ENCODE measurements at regions not wholly inside any gene's neighbourhood (a gene's known extent, or its start where the extent isn't known, plus 50 kb on each side); places are given as distances from the start of the nearest gene placed in this dataset.

- H3K27ac Mint-ChIP-seq = no peak overlapping the region
- DNase-seq = no peak
- no peaks in the 10 kb centered on the region for H3K4me1 Mint-ChIP-seq
- no peaks in the 10 kb centered on the region for H3K36me3 Mint-ChIP-seq (ENCODE audit: low read depth)
- no peaks in the 10 kb centered on the region for H3K9me3 Mint-ChIP-seq
- H3K4me3 Mint-ChIP-seq = no peak overlapping the region
- ChIA-PET POLR2A (no interaction called here), CTCF (no interaction called here)
- no peaks in the 10 kb centered on the region for H3K27me3 Mint-ChIP-seq
Observed at GRCh38 chr7:31437250-31437865, 76.5 kb upstream of the ITPRID1 start.

- no peaks in the 10 kb centered on the region for H3K36me3 Mint-ChIP-seq (ENCODE audit: low read depth)
- no peaks in the 10 kb centered on the region for H3K9me3 Mint-ChIP-seq
Observed at GRCh38 chr7:31439165-31439564, 74.7 kb upstream of the ITPRID1 start.

GRCh38 chr7:31440511-31440910, 73.4 kb upstream of the ITPRID1 start:
- no peaks in the 10 kb centered on the region for H3K36me3 Mint-ChIP-seq (ENCODE audit: low read depth)
- ChIA-PET POLR2A (no interaction called here), CTCF (no interaction called here)
- no peak overlapping the region for H3K4me3 Mint-ChIP-seq
- H3K27ac Mint-ChIP-seq = no peak overlapping the region
- DNase-seq = no peak
- H3K9me3 Mint-ChIP-seq = no peaks in the 10 kb centered on the region
- no peaks in the 10 kb centered on the region for H3K27me3 Mint-ChIP-seq
- H3K4me1 Mint-ChIP-seq = no peaks in the 10 kb centered on the region

More at GRCh38 chr7:31439165-31439564, 74.7 kb upstream of the ITPRID1 start:
- ChIA-PET POLR2A (no interaction called here), CTCF (no interaction called here)
- Mint-ChIP-seq H3K27ac (no peak overlapping the region), H3K4me3 (no peak overlapping the region), H3K27me3 (no peaks in the 10 kb centered on the region), H3K4me1 (no peaks in the 10 kb centered on the region)
- no peak for DNase-seq

- ChIA-PET POLR2A (no interaction called here), CTCF (interaction anchor here (0.9 to 1.2 kb wide), 4 partner anchors 10 to 308 kb away, joined by 3 to 4 read pairs (median 3); no protein-coding TSS in a partner anchor)
- DNase-seq = no peak
- Mint-ChIP-seq H3K27ac (no peak overlapping the region), H3K27me3 (no peaks in the 10 kb centered on the region), H3K4me3 (no peak overlapping the region), H3K36me3 (ENCODE audit: low read depth) (no peaks in the 10 kb centered on the region), H3K4me1 (no peaks in the 10 kb centered on the region), H3K9me3 (no peaks in the 10 kb centered on the region)
Observed at GRCh38 chr7:31442626-31443025, 71.3 kb upstream of the ITPRID1 start.

GRCh38 chr7:31443457-31443856, 70.4 kb upstream of the ITPRID1 start:
- ChIA-PET CTCF (interaction anchor here (0.5 to 1.2 kb wide), 5 partner anchors 11 to 309 kb away, joined by 3 to 4 read pairs (median 3); no protein-coding TSS in a partner anchor), POLR2A (no interaction called here)
- H3K27me3 Mint-ChIP-seq = no peaks in the 10 kb centered on the region
- DNase-seq = no peak
- H3K9me3 Mint-ChIP-seq = no peaks in the 10 kb centered on the region
- no peak overlapping the region for H3K4me3 Mint-ChIP-seq
- no peaks in the 10 kb centered on the region for H3K36me3 Mint-ChIP-seq (ENCODE audit: low read depth)
- H3K4me1 Mint-ChIP-seq = no peaks in the 10 kb centered on the region
- no peak overlapping the region for H3K27ac Mint-ChIP-seq

- Mint-ChIP-seq H3K36me3 (ENCODE audit: low read depth) (no peaks in the 10 kb centered on the region), H3K4me1 (no peaks in the 10 kb centered on the region), H3K27me3 (no peaks in the 10 kb centered on the region), H3K27ac (no peak overlapping the region), H3K9me3 (no peaks in the 10 kb centered on the region), H3K4me3 (no peak overlapping the region)
- ChIA-PET CTCF (interaction anchor here (1.1 kb wide), 1 partner anchor 14 kb away, joined by 3 read pairs; no protein-coding TSS in a partner anchor), POLR2A (no interaction called here)
- no peak for DNase-seq
Observed at GRCh38 chr7:31444196-31444595, 69.7 kb upstream of the ITPRID1 start.

GRCh38 chr7:31445686-31446355, 68.1 kb upstream of the ITPRID1 start:
- DNase-seq = no peak
- ChIA-PET POLR2A (no interaction called here), CTCF (no interaction called here)
- no peaks in the 10 kb centered on the region for H3K4me1 Mint-ChIP-seq
- H3K27ac Mint-ChIP-seq = no peak overlapping the region
- H3K36me3 Mint-ChIP-seq (ENCODE audit: low read depth) = no peaks in the 10 kb centered on the region
- no peak overlapping the region for H3K4me3 Mint-ChIP-seq
- H3K27me3 Mint-ChIP-seq = no peaks in the 10 kb centered on the region
- H3K9me3 Mint-ChIP-seq = no peaks in the 10 kb centered on the region

GRCh38 chr7:31448649-31449048, 65.2 kb upstream of the ITPRID1 start:
- ChIA-PET POLR2A (no interaction called here), CTCF (interaction anchor here (1.2 kb wide), 1 partner anchor 9 kb away, joined by 3 read pairs; no protein-coding TSS in a partner anchor)
- Mint-ChIP-seq H3K36me3 (ENCODE audit: low read depth) (no peaks in the 10 kb centered on the region), H3K27ac (no peak overlapping the region), H3K4me3 (no peak overlapping the region), H3K9me3 (no peaks in the 10 kb centered on the region), H3K27me3 (no peaks in the 10 kb centered on the region), H3K4me1 (no peaks in the 10 kb centered on the region)
- no peak for DNase-seq

GRCh38 chr7:31455844-31456243, 58.0 kb upstream of the ITPRID1 start:
- CTCF ChIA-PET = no interaction called here

GRCh38 chr7:31456646-31457368, 57.1 kb upstream of the ITPRID1 start:
- Mint-ChIP-seq H3K9me3 (no peaks in the 10 kb centered on the region), H3K27ac (no peak overlapping the region), H3K4me3 (no peak overlapping the region), H3K27me3 (no peaks in the 10 kb centered on the region), H3K4me1 (no peaks in the 10 kb centered on the region), H3K36me3 (ENCODE audit: low read depth) (no peaks in the 10 kb centered on the region)
- POLR2A ChIA-PET = no interaction called here
- CTCF ChIA-PET = interaction anchor here (1.2 to 1.6 kb wide), 2 partner anchors 7 to 12 kb away, joined by 3 read pairs; no protein-coding TSS in a partner anchor
- DNase-seq = no peak

More at GRCh38 chr7:31455844-31456243, 58.0 kb upstream of the ITPRID1 start:
- no peaks in the 10 kb centered on the region for H3K36me3 Mint-ChIP-seq (ENCODE audit: low read depth)
- H3K4me1 Mint-ChIP-seq = no peaks in the 10 kb centered on the region
- no peak overlapping the region for H3K27ac Mint-ChIP-seq
- H3K4me3 Mint-ChIP-seq = no peak overlapping the region
- POLR2A ChIA-PET = no interaction called here
- DNase-seq = no peak
- no peaks in the 10 kb centered on the region for H3K27me3 Mint-ChIP-seq
- no peaks in the 10 kb centered on the region for H3K9me3 Mint-ChIP-seq

GRCh38 chr7:31457551-31457950, 56.3 kb upstream of the ITPRID1 start:
- POLR2A ChIA-PET = no interaction called here
- CTCF ChIA-PET = interaction anchor here (1.2 to 1.6 kb wide), 2 partner anchors 8 to 13 kb away, joined by 3 read pairs; no protein-coding TSS in a partner anchor
- no peaks in the 10 kb centered on the region for H3K9me3 Mint-ChIP-seq
- H3K4me1 Mint-ChIP-seq = no peaks in the 10 kb centered on the region
- no peak overlapping the region for H3K4me3 Mint-ChIP-seq
- no peaks in the 10 kb centered on the region for H3K36me3 Mint-ChIP-seq (ENCODE audit: low read depth)
- no peak overlapping the region for H3K27ac Mint-ChIP-seq
- no peak for DNase-seq
- no peaks in the 10 kb centered on the region for H3K27me3 Mint-ChIP-seq

GRCh38 chr7:31458203-31458602, 55.7 kb upstream of the ITPRID1 start:
- Mint-ChIP-seq H3K27me3 (no peaks in the 10 kb centered on the region), H3K36me3 (ENCODE audit: low read depth) (no peaks in the 10 kb centered on the region), H3K27ac (no peak overlapping the region), H3K4me3 (no peak overlapping the region), H3K4me1 (no peaks in the 10 kb centered on the region), H3K9me3 (no peaks in the 10 kb centered on the region)
- no peak for DNase-seq
- ChIA-PET POLR2A (no interaction called here), CTCF (interaction anchor here (1.2 to 1.6 kb wide), 2 partner anchors 9 to 14 kb away, joined by 3 read pairs; no protein-coding TSS in a partner anchor)

- DNase-seq = no peak
- no peak overlapping the region for H3K27ac Mint-ChIP-seq
- H3K36me3 Mint-ChIP-seq (ENCODE audit: low read depth) = no peaks in the 10 kb centered on the region
- no peaks in the 10 kb centered on the region for H3K4me1 Mint-ChIP-seq
- ChIA-PET POLR2A (no interaction called here), CTCF (no interaction called here)
- H3K4me3 Mint-ChIP-seq = no peak overlapping the region
- H3K9me3 Mint-ChIP-seq = no peaks in the 10 kb centered on the region
- H3K27me3 Mint-ChIP-seq = no peaks in the 10 kb centered on the region
Observed at GRCh38 chr7:31462636-31463035, 51.3 kb upstream of the ITPRID1 start.

Measured in activated CD4-positive, alpha-beta T cell treated with anti-CD3 and anti-CD28 coated beads, Interleukin-2, amount 10 ng/mL, durations not matched to agents 7 days and 5 days (primary cell).